CD4-positive, alpha-beta T cell treated with Interleukin-6 at 100 ng/mL for 8 hours (primary cell): ENCODE measurements at regions not wholly inside any gene's neighbourhood (a gene's known extent, or its start where the extent isn't known, plus 50 kb on each side); places are given as distances from the start of the nearest gene placed in this dataset.
"Not testable (repeated sequence)": the region's sequence is repeated elsewhere in the genome, so short reads cannot be mapped to it uniquely, and the experiment has no call there.

Experiments
- DNase-seq: peaks from one replicate; pipeline ENCODE4 v3.0.0-alpha.2; 2020; ENCODE audit warnings: mixed read lengths, low spot score

DNA sequence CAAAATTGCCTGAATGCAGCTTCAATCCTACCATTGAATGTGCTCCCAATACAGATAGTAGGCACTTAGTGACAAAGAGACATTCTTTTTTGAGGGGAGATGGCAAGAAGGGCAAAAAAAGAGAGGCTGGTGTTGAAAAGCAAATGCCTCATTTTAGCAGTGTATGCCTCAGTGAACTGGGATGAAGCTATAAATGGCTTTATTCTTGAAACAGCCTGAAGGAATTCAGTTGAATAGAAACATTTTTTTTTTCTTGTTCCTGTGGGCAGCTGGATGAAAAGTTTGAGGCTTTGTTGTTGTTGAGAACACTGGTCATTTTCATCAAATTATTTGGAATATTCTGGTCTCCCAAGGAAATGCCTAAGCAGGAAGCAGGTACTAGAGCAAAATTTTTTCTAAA, 228.9 kb downstream of the RNF144A start:
- no peak for DNase-seq

DNA sequence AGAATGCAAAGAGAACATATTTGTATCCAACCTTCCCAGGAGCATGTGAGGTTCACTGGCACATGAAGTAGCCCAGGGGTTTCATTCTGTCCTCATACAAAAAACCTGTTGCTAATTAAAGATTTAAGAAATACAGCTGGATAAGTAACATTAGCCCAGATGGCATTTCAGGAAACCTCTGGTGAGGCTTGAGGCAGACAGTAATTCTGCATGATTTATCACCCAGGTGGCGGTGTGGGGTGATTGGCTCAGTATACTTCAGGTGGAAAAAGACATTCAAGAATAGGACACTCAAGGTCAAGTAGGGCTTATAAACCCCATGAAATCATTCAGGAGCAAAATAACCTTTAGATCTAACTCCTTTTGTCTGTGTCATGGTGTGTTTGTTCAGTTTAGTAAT, 237.4 kb downstream of the RNF144A start:
- no peak for DNase-seq

DNA sequence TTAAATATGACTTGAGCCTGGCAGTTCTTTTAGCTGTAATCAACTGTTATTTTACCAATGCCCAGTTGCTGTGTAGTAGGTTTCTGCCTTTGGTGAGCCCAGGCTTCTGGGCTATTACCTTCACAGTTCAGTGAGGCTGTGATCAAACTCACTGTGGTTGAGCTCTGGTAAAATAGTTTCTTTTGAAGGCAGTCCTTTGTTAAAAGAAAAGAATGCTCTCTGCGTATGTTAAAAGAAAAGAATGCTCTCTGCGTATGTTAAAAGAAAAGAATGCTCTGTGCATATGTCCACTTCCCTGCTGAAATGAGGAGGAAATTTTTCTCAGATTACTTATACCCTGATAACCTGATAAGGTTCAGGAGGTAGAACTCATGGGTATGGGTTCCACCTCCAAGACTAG, 244.3 kb downstream of the RNF144A start:
- DNase-seq: no peak

DNA sequence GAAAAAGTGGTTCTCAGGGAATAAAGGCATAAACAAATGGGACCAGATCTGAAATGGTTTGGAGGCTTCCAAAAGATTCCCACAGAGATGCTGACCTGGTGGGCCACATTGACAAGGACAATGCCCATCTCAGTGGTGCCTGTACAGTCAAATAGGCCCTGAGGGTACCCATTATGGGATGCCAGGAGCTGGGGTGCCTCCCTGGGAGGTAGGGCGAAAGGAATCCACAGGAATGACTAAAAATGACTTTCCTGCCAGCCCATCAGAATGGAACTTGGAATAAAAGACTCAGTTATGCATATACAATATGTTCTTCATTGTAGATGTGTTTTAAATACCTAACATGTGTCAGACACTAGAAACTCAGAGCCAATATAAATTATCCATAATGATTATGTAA, 248.5 kb downstream of the RNF144A start:
- no peak for DNase-seq

DNA sequence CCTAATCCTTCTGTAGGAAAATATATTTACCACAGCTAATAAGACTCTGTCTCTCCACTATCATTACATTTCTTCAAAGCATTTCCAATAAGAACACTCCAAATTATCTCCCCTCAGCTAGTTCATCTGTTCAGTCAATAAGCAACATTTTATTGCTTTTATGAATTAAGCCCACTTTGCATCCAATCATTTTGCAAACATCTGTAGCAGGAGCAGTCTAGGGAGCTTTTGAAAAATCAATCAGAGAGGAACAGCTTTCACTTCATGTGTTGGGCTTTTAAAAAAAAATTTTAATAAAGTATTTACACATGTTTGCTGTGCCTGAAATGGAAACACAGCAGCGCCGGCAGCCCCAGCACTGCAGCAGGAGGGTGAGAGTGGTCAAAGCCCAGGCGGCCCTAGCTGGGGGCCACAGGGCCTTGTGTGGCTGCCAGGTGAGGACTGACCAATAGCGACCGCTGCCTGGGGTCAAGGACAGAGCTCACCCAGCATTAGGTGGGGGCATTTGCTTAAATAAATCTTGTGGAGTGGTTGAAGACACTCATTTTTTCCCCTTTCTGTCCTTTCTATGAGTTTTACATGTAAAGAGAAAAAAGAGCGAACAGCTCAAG, 250.7 kb downstream of the RNF144A start:
- DNase-seq: no peak

DNA sequence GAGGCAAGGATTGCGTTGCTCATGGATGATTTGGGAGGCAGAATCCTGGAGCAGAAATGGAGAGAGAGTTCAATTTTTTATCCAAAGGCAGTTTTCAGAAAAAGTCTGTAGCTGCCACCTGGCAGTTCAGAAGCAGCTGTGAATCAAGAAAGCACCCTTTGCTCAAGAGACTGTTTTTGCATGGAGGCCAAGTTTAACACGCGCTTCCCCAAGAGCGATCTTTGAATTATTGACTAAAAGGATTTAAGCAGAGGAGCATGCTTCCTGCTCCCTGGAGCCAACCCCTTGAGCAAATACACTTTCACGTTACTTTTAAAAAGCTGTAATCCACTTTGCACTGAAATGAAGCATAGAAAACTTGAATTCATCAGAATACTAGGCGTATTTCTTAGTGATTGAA, 252.4 kb downstream of the RNF144A start:
- DNase-seq: no peak

DNA sequence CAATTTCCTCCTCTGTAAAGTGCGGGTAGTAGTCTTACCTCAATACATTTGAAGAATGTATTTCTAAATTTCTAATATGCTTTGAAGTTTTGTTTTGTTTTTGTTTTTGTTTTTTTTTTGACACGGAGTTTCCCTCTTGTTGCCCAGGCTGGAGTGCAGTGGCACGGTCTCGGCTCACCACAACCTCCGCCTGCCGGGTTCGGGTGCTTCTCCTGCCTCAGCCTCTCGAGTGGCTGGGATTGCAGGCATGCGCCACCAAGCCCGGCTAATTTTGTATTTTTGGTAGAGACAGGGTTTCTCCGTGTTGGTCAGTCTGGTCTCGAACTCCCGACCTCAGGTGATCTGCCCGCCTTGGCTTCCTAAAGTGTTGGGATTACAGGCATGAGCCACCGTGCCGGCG, 261.8 kb downstream of the RNF144A start:
- DNase-seq: not testable (repeated sequence)

DNA sequence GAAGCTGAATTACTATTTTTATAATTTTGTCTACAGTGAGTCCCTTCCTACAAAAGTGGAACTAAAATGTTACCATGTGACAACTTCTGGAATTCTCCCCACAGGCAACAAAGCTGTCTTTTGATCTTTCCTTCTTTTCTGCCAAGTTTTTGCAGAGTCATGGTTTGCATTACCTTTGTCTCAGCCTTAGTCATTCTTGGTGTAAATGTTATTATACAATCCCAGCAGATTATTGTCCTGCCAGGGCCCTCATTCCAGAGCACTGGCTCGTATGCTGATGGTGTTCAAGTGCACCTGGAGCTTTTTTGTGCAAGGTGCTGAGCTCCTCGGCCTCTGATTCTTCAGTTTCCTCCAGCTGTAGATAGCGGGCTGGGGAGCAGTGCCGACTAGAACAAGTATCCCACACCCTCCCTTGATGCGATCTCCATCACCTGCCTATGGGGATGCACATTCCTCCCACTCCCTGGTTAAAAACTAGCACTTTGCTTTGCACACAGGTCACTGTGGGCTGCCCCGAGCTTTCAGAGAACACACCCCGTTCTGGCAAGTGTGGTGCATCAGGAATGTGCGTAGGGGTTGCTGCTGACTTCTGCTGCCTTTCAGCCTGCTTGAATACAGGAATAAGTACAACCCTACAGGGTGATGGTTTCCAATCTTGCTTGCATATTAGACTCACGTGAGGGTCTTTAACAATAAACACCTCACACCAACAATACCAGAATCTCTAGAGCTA, 263.6 kb downstream of the RNF144A start:
- DNase-seq: no peak

DNA sequence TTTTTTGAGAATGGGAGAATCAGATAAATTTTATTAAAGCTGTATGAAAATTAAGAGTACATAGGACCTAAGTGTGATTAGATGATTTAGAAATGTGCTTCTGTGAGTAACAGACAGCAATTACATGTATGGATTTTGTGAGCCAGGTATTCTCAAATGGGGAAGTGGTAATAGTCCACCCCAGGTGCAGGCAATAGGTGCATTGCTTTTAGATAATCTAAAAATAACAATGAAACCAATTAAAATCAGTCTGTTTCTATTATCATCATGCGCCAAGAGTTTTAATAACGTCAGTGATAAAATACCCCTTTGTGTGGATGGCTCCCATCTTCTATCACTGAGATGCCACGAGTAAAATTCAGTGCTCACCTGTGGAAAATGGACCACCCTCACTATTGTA, 265.3 kb downstream of the RNF144A start:
- no peak for DNase-seq

DNA sequence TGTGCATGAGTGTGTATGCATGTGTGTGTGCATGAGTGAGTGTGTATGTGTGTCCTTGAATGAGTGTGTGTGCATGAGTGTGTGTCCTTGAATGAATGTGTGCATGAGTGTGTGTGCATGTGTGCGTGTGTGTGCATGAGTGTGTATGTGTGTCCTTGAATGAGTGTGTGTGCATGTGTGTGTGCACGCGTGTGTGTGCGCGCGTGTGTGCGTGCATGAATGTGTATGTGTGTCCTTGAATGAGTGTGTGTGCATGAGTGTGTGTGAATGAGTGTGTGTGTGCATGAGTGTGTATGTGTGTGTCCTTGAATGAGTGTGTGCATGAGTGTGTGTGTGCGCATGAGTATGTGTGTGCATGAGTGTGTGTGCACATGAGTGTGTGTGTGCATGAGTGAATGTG, 271.9 kb downstream of the RNF144A start:
- DNase-seq: no peak

DNA sequence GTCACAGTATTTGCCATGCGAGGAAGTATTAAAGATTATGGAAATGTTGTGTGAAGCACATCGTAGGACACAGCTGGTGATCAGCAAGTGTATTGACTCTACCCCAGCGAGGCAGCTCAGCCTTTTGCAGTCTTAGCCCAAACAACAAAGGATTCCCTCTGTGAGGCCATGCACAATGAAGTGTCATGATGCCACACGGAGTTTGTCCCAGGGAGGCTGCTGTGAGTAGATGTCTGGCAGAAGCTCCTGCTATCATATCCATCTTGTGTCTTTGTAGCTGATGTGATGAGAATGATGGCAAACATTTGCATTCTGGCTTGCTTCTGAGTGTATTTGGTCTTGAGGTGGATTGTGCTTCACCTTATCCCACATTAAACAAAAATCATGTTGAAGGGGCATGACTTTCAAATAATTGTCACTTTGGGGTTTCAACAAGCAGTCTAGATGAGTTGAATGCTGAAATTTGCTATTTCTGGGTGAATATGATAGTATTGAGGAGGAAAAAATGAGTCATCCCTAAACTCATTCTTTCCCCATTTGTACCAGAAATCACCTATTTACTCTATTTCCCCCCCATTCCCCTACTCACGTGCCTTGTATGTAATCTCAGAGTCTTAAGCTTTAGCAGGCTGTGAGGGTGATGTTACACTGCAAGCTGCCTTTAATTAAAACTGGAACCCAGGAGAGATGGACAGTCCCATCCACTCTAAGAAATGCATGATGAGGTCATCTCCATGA, 273.5 kb downstream of the RNF144A start:
- no peak for DNase-seq

DNA sequence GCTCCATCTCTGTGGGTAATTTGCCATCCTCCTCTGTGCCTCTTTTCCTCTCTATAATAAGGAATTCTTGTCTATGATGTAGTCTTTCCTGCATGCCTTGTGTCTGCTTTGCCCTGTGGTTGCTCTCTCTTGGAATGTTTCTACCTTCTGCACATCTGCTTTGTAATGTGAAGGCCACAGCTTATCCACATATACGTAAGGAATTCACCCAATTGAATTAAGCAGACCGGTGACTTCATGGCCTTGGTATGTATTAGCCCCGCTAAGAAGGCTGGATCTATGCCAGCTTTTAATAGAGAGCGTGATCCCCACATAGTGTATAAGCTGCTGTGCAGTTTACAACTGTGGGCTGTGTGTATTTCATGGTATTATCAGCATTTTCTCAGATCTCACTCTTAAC, 274.7 kb downstream of the RNF144A start:
- no peak for DNase-seq

DNA sequence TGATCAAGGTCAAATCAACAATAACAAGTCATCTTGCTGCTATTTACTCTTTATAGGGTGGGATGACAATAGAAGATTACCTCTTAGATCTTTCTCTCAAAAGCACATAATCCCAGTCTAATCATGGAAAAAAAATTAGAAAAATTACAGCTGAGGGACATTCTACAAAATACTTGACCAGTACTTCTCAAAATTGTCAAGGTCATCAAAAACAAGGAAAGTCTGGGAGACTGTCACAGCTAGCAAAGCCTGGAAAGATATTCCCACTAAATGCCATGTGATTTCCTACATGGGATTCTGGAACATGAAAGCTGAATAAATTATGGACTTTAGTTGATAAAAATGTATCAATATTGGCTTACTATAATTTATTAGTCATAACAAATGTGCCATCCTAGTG, 276.2 kb downstream of the RNF144A start:
- no peak for DNase-seq

DNA sequence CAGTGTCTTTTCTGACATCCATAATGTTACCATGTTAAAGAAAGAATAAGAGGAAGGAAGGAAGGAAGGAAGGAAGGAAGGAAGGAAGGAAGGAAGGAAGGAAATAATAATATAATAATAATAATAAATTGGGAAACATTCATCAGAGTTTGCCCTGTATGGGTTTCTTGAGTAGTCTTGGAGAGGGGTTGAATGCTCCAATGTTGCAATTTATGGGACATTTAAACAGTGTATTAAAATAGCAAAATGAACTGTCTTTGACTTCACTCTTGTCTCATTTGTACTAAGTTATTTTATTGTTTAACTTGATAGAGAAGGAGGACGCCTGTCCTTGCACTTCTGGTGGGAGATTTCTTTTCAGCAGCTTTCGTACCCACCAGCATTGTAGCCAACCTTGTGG, 277.7 kb downstream of the RNF144A start:
- no peak for DNase-seq

DNA sequence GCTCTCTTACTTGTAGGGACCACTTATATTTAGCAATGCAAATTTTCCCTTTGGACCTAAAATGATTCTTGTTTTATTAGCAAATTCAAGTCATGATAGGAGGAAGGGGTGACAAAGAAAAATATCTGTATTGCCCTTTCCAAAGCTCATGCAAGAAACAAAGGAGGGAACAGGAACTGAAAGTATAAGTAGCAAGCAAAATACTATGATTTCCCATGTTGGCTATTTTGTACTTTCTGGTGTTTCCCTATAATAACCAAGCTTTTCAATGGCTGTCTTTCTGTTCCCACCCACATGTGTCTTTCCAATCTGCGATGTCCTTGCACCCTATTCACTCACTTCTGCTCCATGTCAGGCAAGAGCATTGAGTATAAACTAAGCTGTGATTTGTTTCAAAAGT, 279.7 kb downstream of the RNF144A start:
- DNase-seq: no peak

DNA sequence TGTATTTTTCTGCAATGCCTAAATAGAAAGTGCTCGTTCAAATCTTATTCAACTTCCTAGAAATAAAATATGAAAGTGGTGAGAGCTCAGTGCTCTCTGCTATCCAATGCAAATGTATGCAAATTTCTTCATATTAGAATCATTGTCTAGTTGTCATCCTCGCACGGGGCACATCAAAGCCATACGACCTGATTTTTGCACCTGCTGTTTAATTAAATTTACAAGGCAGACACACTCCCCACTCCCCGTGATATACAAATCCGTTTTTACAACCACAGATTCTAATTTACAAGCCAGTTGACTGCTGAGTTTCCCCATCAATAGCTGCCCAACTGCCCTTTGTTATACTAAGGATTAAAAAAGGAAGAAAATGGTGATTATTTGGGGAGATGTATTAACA, 284.6 kb downstream of the RNF144A start:
- DNase-seq: no peak

DNA sequence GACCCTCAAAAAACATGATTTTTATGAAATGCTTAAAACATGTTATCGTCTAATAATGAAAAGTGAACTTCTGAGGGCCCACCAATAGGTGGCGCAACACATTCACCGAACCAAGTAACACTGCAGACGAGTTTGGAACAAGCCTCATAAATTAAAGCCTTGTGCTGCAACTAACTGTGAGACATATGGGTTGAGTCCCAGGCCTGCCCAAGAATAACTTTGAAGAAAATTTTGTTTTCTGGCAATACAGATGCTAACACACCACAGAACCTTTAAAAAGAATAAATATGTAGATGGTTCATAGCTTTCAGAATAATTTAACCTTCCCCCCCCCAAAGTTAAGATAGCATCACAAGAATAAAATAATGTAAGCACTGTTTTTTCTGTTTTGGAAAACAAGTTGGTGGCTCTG, 285.9 kb downstream of the RNF144A start:
- peak; percentile 46 for DNase-seq

DNA sequence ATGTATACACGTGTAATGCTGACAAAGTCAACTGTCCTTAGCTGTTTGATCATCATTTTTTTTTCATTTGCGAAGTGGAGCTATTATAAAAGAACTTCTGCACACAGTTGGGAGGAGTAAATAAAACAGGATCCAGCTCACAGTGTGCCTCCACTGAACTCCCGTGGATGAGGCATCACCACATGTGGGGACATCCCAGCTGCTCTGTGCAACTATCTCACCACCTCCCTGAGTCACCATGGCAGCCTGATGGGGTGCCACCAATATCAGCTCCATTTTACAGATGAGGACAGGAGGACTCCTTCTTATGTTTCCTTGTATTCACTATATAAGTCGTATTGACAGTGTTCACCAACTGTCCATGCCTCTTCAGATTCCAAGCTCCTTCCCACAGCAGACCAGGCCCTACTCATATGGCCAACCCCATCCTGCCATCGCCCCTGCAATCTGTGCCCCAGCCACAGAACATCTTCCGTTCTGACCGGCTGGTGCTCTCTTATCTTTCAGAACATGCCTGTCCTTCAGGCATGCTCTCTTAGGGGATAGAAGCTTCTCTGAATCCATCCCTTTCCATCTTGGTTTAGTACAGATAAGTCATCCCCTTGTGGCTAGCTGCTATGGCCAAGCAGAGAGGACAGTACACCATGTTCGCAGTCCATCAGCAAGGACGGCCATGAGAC, 288.1 kb downstream of the RNF144A start:
- DNase-seq: no peak

DNA sequence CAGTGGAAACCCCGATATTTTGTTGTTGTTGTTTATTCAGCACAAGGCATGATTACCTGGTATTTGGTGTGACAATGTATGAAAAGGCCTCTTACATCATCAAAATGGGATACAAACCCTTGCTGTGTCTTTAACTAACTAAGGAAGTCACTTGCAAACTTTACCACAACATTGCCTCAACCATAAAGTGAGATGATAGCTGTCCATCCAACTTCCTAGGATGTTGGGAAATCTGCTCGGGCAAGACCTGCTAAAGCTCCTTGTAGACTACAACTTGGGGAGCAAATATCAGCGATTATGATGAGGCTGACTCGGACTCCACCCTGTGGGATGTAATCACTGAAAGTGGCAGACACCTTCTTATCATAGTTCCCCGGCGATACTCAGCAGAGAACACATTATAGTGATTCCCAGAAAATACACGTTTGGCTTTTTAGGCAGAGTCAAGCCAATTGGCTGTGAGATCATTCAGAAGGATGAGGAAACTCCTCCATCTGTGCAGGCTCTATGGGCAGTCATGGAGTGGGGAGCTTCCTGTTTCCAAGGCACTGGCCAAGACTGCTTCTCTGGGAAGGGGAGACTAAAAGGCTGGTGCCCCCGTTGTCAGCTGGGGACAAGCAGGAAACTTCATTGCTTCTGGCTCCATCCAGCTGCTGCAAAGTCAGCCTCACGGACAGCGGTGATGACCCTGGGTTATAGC, 289.0 kb downstream of the RNF144A start:
- no peak for DNase-seq

DNA sequence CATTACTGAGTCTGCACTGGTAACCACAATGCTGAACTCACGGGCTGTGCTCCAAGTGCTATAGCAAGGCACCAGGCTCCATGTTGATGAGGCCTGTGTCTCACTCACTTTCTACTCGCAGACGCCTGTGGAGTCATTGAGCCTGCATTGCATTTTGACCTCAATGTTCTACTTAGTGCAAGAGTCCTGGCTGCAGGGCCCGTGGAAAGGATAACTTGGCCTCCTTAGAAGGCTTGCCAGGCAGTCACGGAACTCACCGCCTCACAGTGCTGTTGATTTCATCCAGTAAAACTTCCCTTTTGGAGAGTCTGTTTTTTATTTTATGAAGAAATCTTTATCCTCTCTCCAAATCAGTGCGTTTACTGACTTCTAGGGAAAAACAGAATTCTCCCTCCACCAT, 290.4 kb downstream of the RNF144A start:
- DNase-seq: no peak

DNA sequence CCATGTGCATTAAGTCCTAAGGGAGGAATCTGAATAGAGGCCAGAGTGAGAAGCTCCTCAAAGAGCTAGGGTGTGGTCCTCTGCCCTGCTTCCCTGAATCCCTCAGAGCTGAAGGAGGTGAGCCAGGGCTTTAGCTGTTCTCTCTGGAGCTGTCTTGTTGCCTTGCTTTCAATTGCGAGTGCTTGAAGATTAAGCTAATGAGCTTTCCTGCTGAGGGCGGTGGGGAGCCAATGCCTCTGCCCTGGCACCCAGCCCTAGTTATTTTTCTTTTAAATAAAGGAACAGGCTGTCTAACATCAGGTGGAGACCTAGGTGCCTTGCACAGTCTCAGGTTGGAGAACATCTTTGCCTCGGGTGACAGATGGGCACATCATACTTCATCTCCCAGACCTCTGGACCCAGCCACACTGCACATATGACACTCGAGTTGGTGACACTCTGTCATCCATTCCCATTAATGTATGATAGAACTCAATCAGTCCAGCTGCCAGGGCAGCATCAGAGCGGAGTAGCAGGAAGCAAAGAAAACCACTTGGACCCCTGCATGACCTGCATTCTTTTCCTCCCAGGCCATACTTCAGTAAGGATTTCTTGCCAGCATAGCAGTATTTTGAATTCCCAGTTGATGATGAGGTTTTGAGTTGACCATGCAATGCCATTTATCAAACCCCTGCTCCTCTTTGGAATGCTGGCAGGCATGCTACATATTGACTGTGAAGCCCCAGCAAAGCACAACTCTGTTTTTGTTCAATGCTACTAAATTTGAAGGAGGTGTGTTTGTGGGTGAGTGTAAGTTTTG, 292.7 kb downstream of the RNF144A start:
- DNase-seq: no peak
